RWPE2 (cell line): ENCODE measurements at regions not wholly inside any gene's neighbourhood (a gene's known extent, or its start where the extent isn't known, plus 50 kb on each side); places are given as distances from the start of the nearest gene placed in this dataset.
"Not testable (repeated sequence)": the region's sequence is repeated elsewhere in the genome, so short reads cannot be mapped to it uniquely, and the experiment has no call there.

Experiments used
- ATAC-seq: fragments of 200-7000 bp; cut with Tn5 transposase; 3 replicates; pipeline ENCODE4 v1.9.1; 2021; ENCODE audit warnings: low read depth
- DNase-seq: peaks from one replicate; pipeline ENCODE4 v3.0.0-alpha.2; 2020; ENCODE audit warnings: low spot score
- H3K27ac ChIP-seq: fragments of 450-650 bp; 2 replicates; pipeline ENCODE4 v1.5.1; 2017; ENCODE audit warnings: mild to moderate bottlenecking; ENCODE audit not compliant: poor library complexity, severe bottlenecking
- H3K27me3 ChIP-seq: fragments of 250-450 bp; sonication (Bioruptor Pico); 2 replicates; pipeline ENCODE4 v1.5.1; 2021; ENCODE audit warnings: mild to moderate bottlenecking, moderate library complexity; ENCODE audit not compliant: insufficient read depth, poor library complexity, severe bottlenecking
- H3K36me3 ChIP-seq: fragments of 250-450 bp; sonication (Bioruptor Pico); 2 replicates; pipeline ENCODE4 v1.5.1; 2020; ENCODE audit warnings: low read depth, mild to moderate bottlenecking, moderate library complexity
- H3K4me1 ChIP-seq: fragments of 250-450 bp; sonication (Bioruptor Pico); 2 replicates; pipeline ENCODE4 v1.5.1; 2021; ENCODE audit warnings: mild to moderate bottlenecking, moderate library complexity; ENCODE audit not compliant: insufficient read depth, poor library complexity, severe bottlenecking
- H3K4me3 ChIP-seq: fragments of 250-450 bp; sonication (Bioruptor Pico); 2 replicates; pipeline ENCODE4 v1.5.1; 2021; ENCODE audit warnings: mild to moderate bottlenecking, moderate library complexity; ENCODE audit not compliant: severe bottlenecking
- H3K9me3 ChIP-seq: fragments of 250-450 bp; sonication (Bioruptor Pico); 2 replicates; pipeline ENCODE4 v1.5.1; 2021; ENCODE audit warnings: mild to moderate bottlenecking, moderate library complexity; ENCODE audit not compliant: severe bottlenecking
- CTCF ChIP-seq: fragments of 450-650 bp; IDR thresholded peaks from one replicate; pipeline ENCODE4 v1.5.1; 2017; ENCODE audit warnings: mild to moderate bottlenecking, moderate library complexity; ENCODE audit not compliant: poor library complexity, severe bottlenecking

GRCh38 chr10:29774475-29774874, 139.7 kb upstream of the SVIL start:
- H3K4me3 ChIP-seq, result no peak overlapping the region
- H3K36me3 ChIP-seq, result no peaks in the 10 kb centered on the region
- H3K4me1 ChIP-seq, result no peaks in the 10 kb centered on the region
- no peak for TF ChIP-seq CTCF
- ATAC-seq (no peak), DNase-seq (no peak)
- H3K27ac ChIP-seq, result no peak overlapping the region
- H3K27me3 ChIP-seq, result no peaks in the 10 kb centered on the region
- no peaks in the 10 kb centered on the region for H3K9me3 ChIP-seq

- DNase-seq (no peak), ATAC-seq (no peak)
- no peaks in the 10 kb centered on the region for H3K27me3 ChIP-seq
- H3K36me3 ChIP-seq, result no peaks in the 10 kb centered on the region
- H3K4me1 ChIP-seq, result no peaks in the 10 kb centered on the region
- TF ChIP-seq CTCF, result no peak
- no peak overlapping the region for H3K4me3 ChIP-seq
- no peak overlapping the region for H3K27ac ChIP-seq
- H3K9me3 ChIP-seq, result no peaks in the 10 kb centered on the region
Observed at GRCh38 chr10:29773675-29774091, 138.9 kb upstream of the SVIL start.

GRCh38 chr10:29772403-29772802, 137.6 kb upstream of the SVIL start:
- H3K36me3 ChIP-seq, result no peaks in the 10 kb centered on the region
- H3K9me3 ChIP-seq, result no peaks in the 10 kb centered on the region
- H3K4me1 ChIP-seq, result no peaks in the 10 kb centered on the region
- H3K27ac ChIP-seq, result no peak overlapping the region
- DNase-seq, result no peak
- TF ChIP-seq CTCF, result no peak
- no peaks in the 10 kb centered on the region for H3K27me3 ChIP-seq
- no peak overlapping the region for H3K4me3 ChIP-seq
- no peak for ATAC-seq

- Histone ChIP-seq H3K9me3 (no peaks in the 10 kb centered on the region), H3K27me3 (no peaks in the 10 kb centered on the region), H3K27ac (no peak overlapping the region), H3K36me3 (no peaks in the 10 kb centered on the region), H3K4me1 (no peaks in the 10 kb centered on the region), H3K4me3 (no peak overlapping the region)
- TF ChIP-seq CTCF, result no peak
- DNase-seq (no peak), ATAC-seq (no peak)
Observed at GRCh38 chr10:29771376-29771775, 136.6 kb upstream of the SVIL start.

GRCh38 chr10:29769277-29769676, 134.5 kb upstream of the SVIL start:
- not testable (repeated sequence) for DNase-seq, ATAC-seq, H3K9me3 ChIP-seq, H3K36me3 ChIP-seq, H3K4me3 ChIP-seq, H3K4me1 ChIP-seq, H3K27me3 ChIP-seq, H3K27ac ChIP-seq
